SIG-M5 treated with dmso at 0.1 percent for 504 hours (cell line): ENCODE measurements at regions not wholly inside any gene's neighbourhood (a gene's known extent, or its start where the extent isn't known, plus 50 kb on each side); places are given as distances from the start of the nearest gene placed in this dataset.
"Not testable (repeated sequence)": the region's sequence is repeated elsewhere in the genome, so short reads cannot be mapped to it uniquely, and the experiment has no call there.

Source experiments
- DNase-seq: peaks from one replicate; lab custom pipeline; 2025; ENCODE audit not compliant: unreplicated experiment; lab: John Stamatoyannopoulos, UW

GRCh38 chr4:188717661-188718060, 578.4 kb downstream of the TRIML1 start:
- DNase-seq = no peak

DNA sequence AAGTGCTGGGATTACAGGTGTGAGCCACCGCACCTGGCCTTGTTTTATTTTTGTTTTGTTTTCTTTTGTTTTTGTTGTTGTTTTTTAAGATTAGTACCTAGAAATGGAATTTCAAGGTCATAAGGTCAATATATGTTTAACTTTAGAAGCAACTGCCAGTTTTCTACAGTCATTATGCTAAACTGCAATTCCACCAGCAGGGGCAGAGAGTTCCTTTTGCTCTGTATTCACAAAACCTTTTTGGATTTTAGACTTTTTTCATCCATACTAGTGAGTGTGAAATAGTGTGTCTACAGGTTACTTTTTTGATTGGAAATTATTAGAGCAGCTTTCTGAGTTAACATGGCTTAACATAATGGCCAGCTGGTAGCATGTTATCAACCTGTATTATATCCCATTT, 580.6 kb downstream of the TRIML1 start:
- no peak for DNase-seq

DNA sequence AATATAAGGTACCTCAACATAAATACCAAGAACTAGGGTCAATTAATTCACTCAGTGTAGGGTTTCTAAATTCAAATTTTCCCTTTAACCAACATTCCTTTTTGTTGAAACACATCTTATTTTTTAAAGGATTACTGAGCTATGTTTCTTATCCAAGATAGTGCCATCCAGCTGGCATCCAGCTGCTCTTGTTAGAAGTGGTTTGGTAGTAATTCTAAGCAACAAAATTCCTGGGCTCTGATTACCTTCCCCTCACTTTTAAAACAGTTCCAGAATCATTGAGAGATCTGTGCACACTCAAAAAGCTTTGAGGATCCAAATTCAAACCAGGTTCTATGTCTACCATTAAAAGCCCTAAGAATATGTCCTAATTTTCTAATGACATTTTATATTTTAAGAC, 583.7 kb downstream of the TRIML1 start:
- DNase-seq = no peak

- no peak for DNase-seq
Observed at GRCh38 chr4:188727746-188728145, 588.5 kb downstream of the TRIML1 start.

- no peak for DNase-seq
Observed at GRCh38 chr4:188728359-188728758, 589.1 kb downstream of the TRIML1 start.

DNA sequence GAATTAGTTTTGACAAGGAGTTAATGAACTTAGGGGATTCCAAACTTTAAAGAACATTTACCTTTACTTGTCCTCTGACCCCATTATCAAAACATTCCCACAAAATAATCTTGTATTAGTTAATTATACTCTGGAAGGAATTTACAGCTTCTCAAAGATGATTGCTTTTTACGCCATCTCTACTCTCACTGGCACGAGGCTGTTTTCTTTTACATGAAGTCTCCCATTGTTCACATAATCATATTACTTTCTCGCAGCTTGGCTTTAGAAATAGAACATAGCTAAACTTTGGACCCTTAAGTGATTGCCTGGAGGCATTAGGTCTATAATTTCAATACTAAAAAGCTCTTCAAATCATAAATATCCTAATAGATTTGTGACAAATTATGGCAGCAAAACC, 592.9 kb downstream of the TRIML1 start:
- DNase-seq = no peak

- no peak for DNase-seq
Observed at GRCh38 chr4:188735082-188735481, 595.8 kb downstream of the TRIML1 start.

DNA sequence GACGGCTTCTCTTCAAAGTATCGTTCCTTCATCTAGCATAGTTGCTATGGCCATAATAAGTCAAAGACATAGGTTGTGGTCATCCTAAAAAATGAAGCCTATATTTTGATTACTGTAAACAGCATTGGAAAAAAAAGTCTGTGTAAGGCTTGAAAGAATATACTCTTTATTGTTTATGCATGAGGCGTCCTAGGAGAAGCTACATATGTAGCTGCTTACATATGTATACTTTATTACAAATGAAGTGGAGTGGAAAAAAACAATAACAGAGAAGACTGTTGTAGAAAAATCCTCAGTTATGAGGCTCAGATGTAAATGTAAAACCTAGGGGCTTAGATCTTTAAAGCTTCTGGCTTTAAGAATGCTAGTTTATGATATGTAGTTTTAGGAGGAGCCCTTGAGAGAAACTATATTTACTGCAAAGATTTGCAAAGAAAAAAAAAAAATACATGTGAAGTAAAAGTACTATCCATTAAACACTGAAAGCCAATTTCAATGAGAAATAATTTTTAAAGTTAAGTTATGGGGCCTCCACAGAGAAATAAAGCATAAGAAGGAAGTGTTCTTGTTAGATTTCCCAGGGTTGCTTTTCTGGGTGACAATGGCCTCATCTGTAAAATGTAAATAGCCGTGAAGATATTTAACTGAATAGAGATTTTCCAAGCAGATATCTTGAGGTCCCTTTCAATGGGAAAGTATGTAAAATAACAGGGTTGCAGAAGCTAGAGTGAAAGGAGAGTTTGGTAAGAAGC, 598.2 kb downstream of the TRIML1 start:
- no peak for DNase-seq

DNA sequence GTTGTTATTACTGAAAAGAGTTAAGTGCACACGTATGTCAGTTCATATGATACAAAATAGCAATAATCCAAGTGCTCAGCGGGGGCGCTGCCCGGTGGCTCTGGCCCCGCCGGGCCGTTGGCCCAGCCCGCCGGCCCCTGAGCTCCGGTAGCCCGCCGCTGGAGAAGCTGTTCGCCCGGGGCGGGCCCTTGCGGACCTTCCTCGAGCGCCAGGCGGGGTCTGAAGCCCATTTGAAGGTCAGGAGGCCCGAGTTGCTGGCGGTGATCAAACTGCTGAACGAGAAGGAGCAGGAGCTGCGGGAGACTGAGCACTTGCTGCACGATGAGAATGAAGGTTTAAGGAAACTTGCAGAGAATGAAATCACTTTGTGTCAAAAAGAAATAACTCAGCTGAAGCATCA, 599.0 kb downstream of the TRIML1 start:
- DNase-seq = not testable (repeated sequence)

- not testable (repeated sequence) for DNase-seq
Observed at GRCh38 chr4:188740172-188740571, 600.9 kb downstream of the TRIML1 start.

DNA sequence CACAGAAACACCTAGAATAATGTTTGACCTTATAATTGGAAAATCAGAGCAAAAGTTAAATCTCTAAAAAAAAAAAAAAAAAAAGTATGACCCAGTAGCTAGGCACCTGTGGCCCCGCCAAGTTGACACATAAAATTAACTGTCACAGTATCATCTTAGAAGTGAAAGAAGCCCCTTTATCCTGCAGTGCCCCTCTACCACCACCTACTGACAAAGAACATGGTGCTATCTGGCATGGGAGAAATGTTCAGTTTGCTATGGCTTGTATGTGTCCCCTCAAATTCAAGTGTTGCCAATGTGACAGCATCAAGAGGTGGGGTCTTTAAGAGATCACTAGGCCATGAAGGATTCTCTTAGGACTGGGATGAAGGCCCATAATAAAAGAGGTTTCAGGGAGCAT, 601.5 kb downstream of the TRIML1 start:
- not testable (repeated sequence) for DNase-seq

- DNase-seq = no peak
Observed at GRCh38 chr4:188754372-188755002, 615.2 kb downstream of the TRIML1 start.

- DNase-seq = no peak
Observed at GRCh38 chr4:188767496-188767895, 628.3 kb downstream of the TRIML1 start.

- no peak for DNase-seq
Observed at GRCh38 chr4:188778905-188779304, 639.7 kb downstream of the TRIML1 start.

DNA sequence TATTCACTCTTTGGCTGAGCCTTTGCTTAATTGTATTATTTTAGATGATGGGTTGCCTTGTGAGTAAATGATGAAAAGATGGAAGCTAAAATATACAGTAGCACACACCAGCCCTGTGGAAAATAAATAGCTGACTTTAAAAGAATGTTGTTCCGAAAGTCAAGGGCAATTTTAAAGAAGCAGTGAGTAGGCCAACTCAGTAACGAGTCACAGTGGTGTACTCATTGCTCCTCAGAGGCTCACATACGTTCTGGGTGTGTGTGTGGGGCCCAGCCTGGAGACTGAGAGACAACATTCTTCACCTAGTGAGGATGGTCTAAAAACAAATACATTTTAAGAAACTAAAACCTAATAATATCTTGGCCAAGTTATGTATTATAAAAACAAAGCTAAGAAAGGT, 640.3 kb downstream of the TRIML1 start:
- DNase-seq = no peak

DNA sequence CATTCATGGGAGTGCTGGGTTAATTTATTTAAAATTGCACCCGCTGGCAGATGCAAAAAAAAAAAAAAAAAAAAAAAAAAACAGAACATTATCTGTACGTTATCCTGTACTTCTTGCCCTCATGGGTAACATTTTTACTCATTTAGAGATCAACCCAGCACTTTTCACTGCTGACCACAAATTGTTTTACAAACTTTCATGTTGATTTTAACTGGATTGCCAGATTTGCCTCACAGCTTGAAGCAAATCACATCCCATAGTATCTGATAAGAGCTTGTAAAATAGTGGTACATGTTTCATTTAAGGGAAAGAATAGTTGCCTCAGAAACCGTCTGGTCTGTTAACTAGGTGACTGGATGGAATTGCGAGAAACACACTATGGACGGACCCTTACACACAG, 640.8 kb downstream of the TRIML1 start:
- DNase-seq = no peak

- no peak for DNase-seq
Observed at GRCh38 chr4:188780686-188781085, 641.4 kb downstream of the TRIML1 start.

DNA sequence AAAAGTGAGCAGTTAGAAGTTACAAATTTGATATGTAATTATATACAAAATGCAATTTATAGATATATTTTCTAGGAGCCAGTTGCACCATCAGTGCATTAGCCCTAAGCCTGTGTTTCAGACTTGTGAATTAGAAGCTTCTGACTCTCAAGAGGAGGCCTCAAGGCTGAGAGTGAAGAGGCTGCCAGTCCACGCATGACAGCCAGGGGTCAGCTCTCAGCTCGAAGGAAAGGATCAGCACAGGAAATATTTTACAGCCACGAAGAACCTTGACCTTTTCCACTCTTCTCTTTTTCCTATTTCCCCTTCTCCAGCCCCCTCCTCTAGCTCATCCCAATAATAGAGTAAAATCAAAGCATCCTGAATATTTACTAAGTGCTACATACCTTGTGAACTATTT, 642.4 kb downstream of the TRIML1 start:
- DNase-seq = peak; percentile 5

- DNase-seq = no peak
Observed at GRCh38 chr4:188783175-188783574, 643.9 kb downstream of the TRIML1 start.

GRCh38 chr4:188783606-188784160, 644.4 kb downstream of the TRIML1 start:
- DNase-seq = no peak

GRCh38 chr4:188796600-188796999, 657.4 kb downstream of the TRIML1 start:
- not testable (repeated sequence) for DNase-seq

GRCh38 chr4:188797011-188797410, 657.8 kb downstream of the TRIML1 start:
- DNase-seq = not testable (repeated sequence)
